GM23338 (cell line): ENCODE measurements at regions not wholly inside any gene's neighbourhood (a gene's known extent, or its start where the extent isn't known, plus 50 kb on each side); places are given as distances from the start of the nearest gene placed in this dataset.

Source experiments
- ATAC-seq: fragments of 200-7000 bp; cut with Tn5 transposase; 3 replicates; pipeline ENCODE4 v1.9.1; 2020
- DNase-seq: peaks from one replicate; pipeline ENCODE4 v3.0.0-alpha.2; 2015; ENCODE audit warnings: low spot score
- H2AFZ ChIP-seq: fragments of 200-600 bp; sonication (generic); 2 replicates; pipeline ENCODE4 v1.8.0; 2016; ENCODE audit warnings: antibody characterized with exemption, mild to moderate bottlenecking, moderate library complexity
- H3F3A ChIP-seq: fragments of 200-600 bp; sonication (generic); replicated peaks from 2 replicates; pipeline ENCODE4 v1.8.0; 2017; ENCODE audit warnings: antibody characterized with exemption, mixed run types, low read depth
- H3K27ac ChIP-seq: fragments of 200-600 bp; sonication (generic); 2 replicates; pipeline ENCODE4 v1.6.1; 2016; ENCODE audit warnings: low read depth
- H3K27me3 ChIP-seq: fragments of 200-600 bp; sonication (generic); 2 replicates; pipeline ENCODE4 v1.8.0; 2016; ENCODE audit warnings: mild to moderate bottlenecking, mixed run types, moderate library complexity; ENCODE audit not compliant: insufficient read depth
- H3K36me3 ChIP-seq: fragments of 200-600 bp; sonication (generic); 2 replicates; pipeline ENCODE4 v1.8.0; 2016; ENCODE audit warnings: mild to moderate bottlenecking; ENCODE audit not compliant: insufficient read depth
- H3K4me1 ChIP-seq: fragments of 200-600 bp; sonication (generic); 2 replicates; pipeline ENCODE4 v1.8.0; 2016; ENCODE audit warnings: mild to moderate bottlenecking, moderate library complexity; ENCODE audit not compliant: insufficient read depth
- H3K4me2 ChIP-seq: fragments of 200-600 bp; sonication (generic); 2 replicates; pipeline ENCODE4 v1.7.1; 2017; ENCODE audit warnings: mixed run types
- H3K4me3 ChIP-seq: fragments of 200-600 bp; sonication (generic); 2 replicates; pipeline ENCODE4 v1.6.1; 2016; ENCODE audit warnings: mixed run types
- H3K79me2 ChIP-seq: fragments of 200-600 bp; sonication (generic); replicated peaks from 2 replicates; pipeline ENCODE4 v1.8.0; 2017; ENCODE audit warnings: mild to moderate bottlenecking; ENCODE audit not compliant: insufficient read depth
- H3K9me2 ChIP-seq: fragments of 200-600 bp; sonication (generic); 2 replicates; pipeline ENCODE4 v1.8.0; 2017; ENCODE audit not compliant: insufficient read depth
- H4K20me1 ChIP-seq: fragments of 200-600 bp; sonication (generic); replicated peaks from 2 replicates; pipeline ENCODE4 v1.8.0; 2017; ENCODE audit warnings: mild to moderate bottlenecking; ENCODE audit not compliant: insufficient read depth
- H3K27ac Mint-ChIP-seq: 2 replicates; pipeline ENCODE4 v1.8.0; 2020; ENCODE audit warnings: inconsistent platforms, mild to moderate bottlenecking, moderate library complexity, mixed read lengths
- H3K27me3 Mint-ChIP-seq: 3 replicates; pipeline ENCODE4 v1.8.0; 2022; ENCODE audit warnings: low read depth, mild to moderate bottlenecking, moderate library complexity, mixed read lengths, inconsistent platforms; ENCODE audit not compliant: insufficient read depth, poor library complexity
- H3K36me3 Mint-ChIP-seq: 3 replicates; pipeline ENCODE4 v1.8.0; 2021; ENCODE audit warnings: low read depth, mild to moderate bottlenecking, inconsistent platforms, moderate library complexity, mixed read lengths
- H3K4me1 Mint-ChIP-seq: 3 replicates; pipeline ENCODE4 v1.8.0; 2020; ENCODE audit warnings: mild to moderate bottlenecking, inconsistent platforms, mixed read lengths
- H3K4me3 Mint-ChIP-seq: 3 replicates; pipeline ENCODE4 v1.8.0; 2021; ENCODE audit warnings: moderate library complexity, mild to moderate bottlenecking, inconsistent platforms, mixed read lengths
- H3K9me3 Mint-ChIP-seq: 3 replicates; pipeline ENCODE4 v1.8.0; 2020; ENCODE audit warnings: moderate library complexity, mild to moderate bottlenecking, inconsistent platforms, mixed read lengths
- CREB1 ChIP-seq: fragments of 250-450 bp; sonication (Bioruptor Pico); IDR thresholded peaks from 2 replicates; pipeline ENCODE4 v1.5.0; 2020; ENCODE audit warnings: low read depth, mild to moderate bottlenecking, moderate library complexity
- ETS1 ChIP-seq: IDR thresholded peaks from 2 replicates; pipeline ENCODE4 v1.6.1; 2016; ENCODE audit warnings: antibody characterized with exemption
- EZH2 ChIP-seq: fragments of 200-600 bp; sonication (generic); IDR thresholded peaks from one replicate; pipeline ENCODE4 v1.8.0; 2017; ENCODE audit warnings: antibody characterized with exemption, mild to moderate bottlenecking, low read depth; ENCODE audit not compliant: unreplicated experiment
- EZH2phosphoT487 ChIP-seq: fragments of 200-600 bp; sonication (generic); IDR thresholded peaks from one replicate; pipeline ENCODE4 v1.8.1; 2018; ENCODE audit warnings: antibody characterized with exemption; ENCODE audit not compliant: unreplicated experiment
- JUNB ChIP-seq: IDR thresholded peaks from one replicate; pipeline ENCODE4 v1.6.1; 2016; ENCODE audit warnings: antibody characterized with exemption; ENCODE audit not compliant: unreplicated experiment
- NANOG ChIP-seq: IDR thresholded peaks from 2 replicates; pipeline ENCODE4 v1.6.1; 2016; ENCODE audit warnings: antibody characterized with exemption, borderline replicate concordance
- POLR2AphosphoS5 ChIP-seq: IDR thresholded peaks from 2 replicates; pipeline ENCODE4 v1.6.1; 2016; ENCODE audit warnings: antibody characterized with exemption, low read depth
- REST ChIP-seq: IDR thresholded peaks from one replicate; pipeline ENCODE4 v1.6.1; 2018; ENCODE audit warnings: antibody characterized with exemption; ENCODE audit not compliant: unreplicated experiment
- STAT1 ChIP-seq: IDR thresholded peaks from one replicate; pipeline ENCODE4 v1.6.1; 2016; ENCODE audit warnings: antibody characterized with exemption; ENCODE audit not compliant: unreplicated experiment
- ZNF114 ChIP-seq: fragments of 250-450 bp; sonication (Bioruptor Pico); IDR thresholded peaks from 2 replicates; pipeline ENCODE4 v1.5.0; 2020; ENCODE audit warnings: mild to moderate bottlenecking, moderate library complexity
- ZNF331 ChIP-seq: fragments of 250-450 bp; sonication (Bioruptor Pico); IDR thresholded peaks from 2 replicates; pipeline ENCODE4 v1.5.0; 2020; ENCODE audit warnings: low read depth, mild to moderate bottlenecking, moderate library complexity
- TF ChIP-seq, protein P1 (sequence below), 2 experiments: fragments of 200-600 bp in 1 of 2; sonication (generic) in 1 of 2; conservative IDR thresholded peaks; 2 replicates each; pipeline versions ENCODE4 v1.5.1 to v1.6.1; 2016 to 2017; ENCODE audit warnings: antibody characterized with exemption in 2 of 2, low read depth in 2 of 2, mild to moderate bottlenecking in 2 of 2, moderate library complexity in 1 of 2

DNA sequence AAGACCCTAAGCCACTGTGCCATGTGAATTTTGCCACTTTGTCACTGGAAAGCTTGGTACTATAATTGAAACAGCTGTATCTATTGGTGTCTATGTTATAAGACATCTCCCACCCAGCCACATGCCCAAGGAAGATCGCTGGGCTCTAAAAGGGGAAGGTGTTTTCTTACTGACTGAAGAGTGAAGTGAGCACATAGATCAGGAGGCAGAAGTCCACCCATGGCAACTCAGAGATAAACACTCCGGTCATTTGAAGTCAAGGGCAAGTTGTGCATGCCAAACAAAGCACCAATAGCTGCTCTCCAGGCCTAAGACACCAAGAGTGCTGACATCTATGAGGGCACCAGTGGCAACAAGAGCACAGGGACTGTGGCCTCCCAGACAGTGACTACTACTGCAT lies 153.8 kb downstream of the KCTD12 start:
- no peak overlapping the region for H2AFZ ChIP-seq
- H3K4me1 Mint-ChIP-seq = no peaks in the 10 kb centered on the region
- no peaks in the 10 kb centered on the region for H3K27me3 ChIP-seq
- TF ChIP-seq EZH2phosphoT487 = no peak
- no peak for TF ChIP-seq CREB1 (CRISPR knock-in tag)
- TF ChIP-seq STAT1 = no peak
- TF ChIP-seq POLR2AphosphoS5 = no peak
- TF ChIP-seq, protein P1, sequence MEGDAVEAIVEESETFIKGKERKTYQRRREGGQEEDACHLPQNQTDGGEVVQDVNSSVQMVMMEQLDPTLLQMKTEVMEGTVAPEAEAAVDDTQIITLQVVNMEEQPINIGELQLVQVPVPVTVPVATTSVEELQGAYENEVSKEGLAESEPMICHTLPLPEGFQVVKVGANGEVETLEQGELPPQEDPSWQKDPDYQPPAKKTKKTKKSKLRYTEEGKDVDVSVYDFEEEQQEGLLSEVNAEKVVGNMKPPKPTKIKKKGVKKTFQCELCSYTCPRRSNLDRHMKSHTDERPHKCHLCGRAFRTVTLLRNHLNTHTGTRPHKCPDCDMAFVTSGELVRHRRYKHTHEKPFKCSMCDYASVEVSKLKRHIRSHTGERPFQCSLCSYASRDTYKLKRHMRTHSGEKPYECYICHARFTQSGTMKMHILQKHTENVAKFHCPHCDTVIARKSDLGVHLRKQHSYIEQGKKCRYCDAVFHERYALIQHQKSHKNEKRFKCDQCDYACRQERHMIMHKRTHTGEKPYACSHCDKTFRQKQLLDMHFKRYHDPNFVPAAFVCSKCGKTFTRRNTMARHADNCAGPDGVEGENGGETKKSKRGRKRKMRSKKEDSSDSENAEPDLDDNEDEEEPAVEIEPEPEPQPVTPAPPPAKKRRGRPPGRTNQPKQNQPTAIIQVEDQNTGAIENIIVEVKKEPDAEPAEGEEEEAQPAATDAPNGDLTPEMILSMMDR (conservative IDR thresholded peaks at IDR 0.05; ENCODE audit: low read depth in 2 of 2) = no peak
- no peak for TF ChIP-seq ZNF114
- no peak for TF ChIP-seq ZNF331
- TF ChIP-seq NANOG = no peak
- no peak for TF ChIP-seq JUNB
- no peak for TF ChIP-seq ETS1
- H3K4me2 ChIP-seq = no peak overlapping the region
- no peaks in the 10 kb centered on the region for H3K27me3 Mint-ChIP-seq
- no peak overlapping the region for H3K27ac Mint-ChIP-seq
- H3F3A ChIP-seq = no peaks in the 10 kb centered on the region
- no peak overlapping the region for H3K4me3 Mint-ChIP-seq
- no peak overlapping the region for H3K4me3 ChIP-seq
- DNase-seq (no peak), ATAC-seq (no peak)
- no peaks in the 10 kb centered on the region for H3K79me2 ChIP-seq
- no peaks in the 10 kb centered on the region for H4K20me1 ChIP-seq
- no peaks in the 10 kb centered on the region for H3K36me3 ChIP-seq
- no peaks in the 10 kb centered on the region for H3K4me1 ChIP-seq
- no peak overlapping the region for H3K27ac ChIP-seq
- peaks cover 11% of the 10 kb centered on the region for H3K36me3 Mint-ChIP-seq
- no peaks in the 10 kb centered on the region; the same call in none of the 2 replicates for H3K9me2 ChIP-seq
- H3K9me3 Mint-ChIP-seq = peaks cover 15% of the 10 kb centered on the region

- DNase-seq (no peak), ATAC-seq (no peak)
- Mint-ChIP-seq H3K27ac (no peak overlapping the region), H3K4me1 (peaks cover 8% of the 10 kb centered on the region; the same call in 2 of the 3 replicates), H3K27me3 (no peaks in the 10 kb centered on the region), H3K36me3 (peaks cover 18% of the 10 kb centered on the region), H3K4me3 (no peak overlapping the region), H3K9me3 (peaks cover 27% of the 10 kb centered on the region)
- Histone ChIP-seq H3F3A (no peaks in the 10 kb centered on the region), H3K27ac (no peak overlapping the region), H3K79me2 (no peaks in the 10 kb centered on the region), H3K27me3 (no peaks in the 10 kb centered on the region), H3K4me2 (no peak overlapping the region), H3K4me1 (no peaks in the 10 kb centered on the region; the same call in 1 of the 2 replicates), H2AFZ (no peak overlapping the region), H4K20me1 (no peaks in the 10 kb centered on the region), H3K9me2 (no peaks in the 10 kb centered on the region; the same call in none of the 2 replicates), H3K4me3 (no peak overlapping the region), H3K36me3 (no peaks in the 10 kb centered on the region)
- TF ChIP-seq ZNF331 (no peak), JUNB (no peak), STAT1 (no peak), NANOG (no peak), EZH2phosphoT487 (no peak), CREB1 (CRISPR knock-in tag) (no peak), ETS1 (no peak), POLR2AphosphoS5 (no peak), REST (no peak), EZH2 (no peak)
- TF ChIP-seq, protein P1 (conservative IDR thresholded peaks at IDR 0.05; ENCODE audit: low read depth in 2 of 2) = no peak
Observed at GRCh38 chr13:76730220-76730619, 156.0 kb downstream of the KCTD12 start.
